ENCODE measurements at regions not wholly inside any gene's neighbourhood (a gene's known extent, or its start where the extent isn't known, plus 50 kb on each side); places are given as distances from the start of the nearest gene placed in this dataset.
"Not testable (repeated sequence)": the region's sequence is repeated elsewhere in the genome, so short reads cannot be mapped to it uniquely, and the experiment has no call there.

DNA sequence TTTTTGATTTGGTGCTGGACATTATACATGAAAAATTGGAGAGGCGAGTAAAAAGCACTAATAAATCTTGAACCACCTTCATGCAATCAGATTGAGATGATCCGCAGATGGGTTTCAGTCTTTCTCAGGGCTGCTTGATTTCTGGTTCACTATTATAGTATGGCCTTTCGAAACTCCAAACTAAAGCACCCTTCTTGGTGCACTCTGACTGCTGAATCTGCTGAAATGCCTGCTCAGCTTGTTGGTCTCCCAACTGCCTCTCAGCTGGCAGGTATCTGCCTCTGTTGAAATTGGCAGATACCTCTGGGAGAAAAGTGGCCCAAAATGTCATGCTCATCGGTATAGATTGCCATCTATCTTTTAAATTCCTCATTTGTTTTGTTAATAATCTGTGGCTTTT, 102.5 kb upstream of the WIPF3 start:
- not testable (repeated sequence) for ATAC-seq; DNase-seq; H3K4me3 Mint-ChIP-seq; H3K4me1 Mint-ChIP-seq (ENCODE audit: low read depth); H3K36me3 Mint-ChIP-seq (ENCODE audit: insufficient read depth); H3K27me3 Mint-ChIP-seq (ENCODE audit: low read depth); H3K9me3 Mint-ChIP-seq

DNA sequence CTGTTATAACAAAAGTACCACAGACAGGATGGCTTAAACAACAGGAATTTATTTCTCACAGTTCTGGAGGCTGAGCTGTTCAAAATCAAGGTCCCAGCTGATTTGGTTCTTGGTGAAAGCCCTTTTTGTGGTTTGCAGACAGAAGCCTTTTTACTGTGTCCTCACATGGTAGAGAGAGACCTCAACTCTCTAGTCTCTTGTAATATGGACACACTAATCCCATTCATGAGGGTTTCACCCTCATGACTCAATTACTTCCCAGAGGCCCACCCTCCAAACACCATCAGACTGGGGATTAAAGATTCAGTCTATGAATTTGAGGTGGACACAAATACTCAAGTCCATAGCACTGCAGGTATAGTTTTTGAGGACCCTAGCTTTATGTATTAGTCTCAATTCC, 97.3 kb upstream of the WIPF3 start:
- H3K36me3 Mint-ChIP-seq (ENCODE audit: insufficient read depth); H3K9me3 Mint-ChIP-seq; ATAC-seq; H3K4me3 Mint-ChIP-seq; H3K4me1 Mint-ChIP-seq (ENCODE audit: low read depth); DNase-seq; H3K27me3 Mint-ChIP-seq (ENCODE audit: low read depth): not testable (repeated sequence)

DNA sequence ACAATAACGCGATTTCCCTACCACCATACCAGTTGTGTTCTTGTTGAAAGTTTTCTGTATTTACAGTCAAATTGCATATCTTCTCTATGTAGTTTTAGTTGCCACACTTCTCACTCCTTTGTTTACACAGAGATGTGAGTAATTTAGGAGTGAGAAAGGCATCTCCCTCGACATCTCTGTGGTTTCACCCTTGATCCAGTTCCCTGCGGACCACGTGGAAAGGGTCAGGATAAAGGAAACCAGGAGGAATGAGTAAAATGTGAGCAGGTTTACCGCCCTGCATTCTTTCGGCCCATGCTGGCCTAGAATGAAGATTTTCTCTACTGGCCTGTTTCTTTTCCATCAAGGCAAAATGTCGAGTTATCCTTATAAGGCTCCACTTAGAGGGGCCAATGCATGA, 83.2 kb upstream of the WIPF3 start:
- H3K27me3 Mint-ChIP-seq (ENCODE audit: low read depth); ATAC-seq; H3K36me3 Mint-ChIP-seq (ENCODE audit: insufficient read depth); H3K9me3 Mint-ChIP-seq; DNase-seq; H3K4me1 Mint-ChIP-seq (ENCODE audit: low read depth); H3K4me3 Mint-ChIP-seq: not testable (repeated sequence)

DNA sequence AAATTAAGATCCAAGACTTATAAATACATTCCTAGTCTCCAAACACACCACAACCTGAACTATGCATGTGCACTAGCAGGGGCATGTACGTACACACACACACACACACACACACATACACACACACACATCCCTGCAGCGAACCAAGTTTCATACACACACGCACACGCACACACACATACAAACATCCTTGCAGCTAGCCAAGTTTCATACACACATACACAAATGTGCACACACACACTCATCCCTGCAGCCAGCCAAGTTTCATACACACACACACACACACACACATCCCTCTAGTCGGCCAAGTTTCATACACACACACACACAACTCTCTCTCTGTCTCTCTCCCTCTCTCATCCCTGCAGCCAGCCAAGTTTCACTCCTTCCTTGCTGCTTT, 82.7 kb upstream of the WIPF3 start:
- no peaks in the 10 kb centered on the region for H3K9me3 Mint-ChIP-seq
- ATAC-seq = no peak
- no peaks in the 10 kb centered on the region for H3K36me3 Mint-ChIP-seq (ENCODE audit: insufficient read depth)
- H3K27me3 Mint-ChIP-seq (ENCODE audit: low read depth) = no peaks in the 10 kb centered on the region
- no peaks in the 10 kb centered on the region for H3K4me1 Mint-ChIP-seq (ENCODE audit: low read depth)
- DNase-seq = no peak
- H3K4me3 Mint-ChIP-seq = no peak overlapping the region

DNA sequence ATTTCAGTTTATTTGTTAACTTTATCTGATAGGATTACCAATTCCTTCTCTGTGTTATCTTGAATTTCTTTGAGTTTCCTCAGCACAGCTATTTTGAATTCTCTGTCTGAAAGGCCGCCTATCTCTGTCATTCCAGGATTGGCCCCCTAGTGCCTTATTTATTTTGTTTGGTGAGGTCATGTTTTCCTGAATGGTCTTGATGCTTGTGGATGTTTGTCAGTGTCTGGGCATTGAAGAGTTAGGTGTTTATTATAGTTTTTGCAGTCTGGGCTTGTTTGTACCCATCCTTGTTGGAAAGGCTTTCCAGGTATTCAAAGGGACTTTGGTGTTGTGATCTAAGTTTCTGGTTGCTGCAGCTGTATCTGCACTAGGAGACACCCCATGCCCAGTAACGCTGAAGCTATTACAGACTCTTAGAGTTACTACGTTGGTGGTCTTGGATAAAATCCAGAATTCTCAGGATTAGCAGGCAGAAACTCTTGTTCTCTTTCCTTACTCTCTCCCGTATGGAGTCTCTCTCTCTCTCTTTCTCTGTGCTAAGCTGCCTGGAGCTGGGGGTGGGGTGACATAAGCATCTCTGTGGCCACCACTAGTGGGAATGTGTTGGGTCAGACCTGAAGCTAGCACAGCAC, 76.7 kb upstream of the WIPF3 start:
- H3K9me3 Mint-ChIP-seq; ATAC-seq; DNase-seq; H3K4me3 Mint-ChIP-seq; H3K27me3 Mint-ChIP-seq (ENCODE audit: low read depth); H3K4me1 Mint-ChIP-seq (ENCODE audit: low read depth); H3K36me3 Mint-ChIP-seq (ENCODE audit: insufficient read depth): not testable (repeated sequence)

DNA sequence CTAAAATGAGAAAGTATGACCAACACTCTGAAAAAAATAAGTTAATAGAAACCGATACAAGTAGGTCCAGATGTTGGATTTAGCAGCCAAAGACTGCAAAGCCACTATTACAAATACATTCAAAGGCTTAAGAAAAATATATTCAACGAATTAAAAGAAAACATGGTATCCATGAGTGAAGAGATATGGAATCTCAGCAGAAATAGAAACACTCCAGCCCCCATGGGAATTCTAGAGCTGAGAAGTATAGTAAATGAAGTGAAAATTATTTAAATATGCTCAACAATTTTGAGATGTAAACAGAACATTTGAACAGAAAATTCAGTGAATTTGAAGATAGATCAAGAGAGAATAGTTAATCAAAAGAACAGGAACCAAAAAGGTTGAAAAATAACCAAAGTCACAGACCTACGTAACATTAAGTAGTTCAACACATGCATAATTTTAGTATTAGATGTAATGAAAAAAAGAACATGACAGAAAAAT, 72.0 kb upstream of the WIPF3 start:
- no peak overlapping the region for H3K4me3 Mint-ChIP-seq
- H3K4me1 Mint-ChIP-seq (ENCODE audit: low read depth) = no peaks in the 10 kb centered on the region
- peaks cover 10% of the 10 kb centered on the region for H3K27me3 Mint-ChIP-seq (ENCODE audit: low read depth)
- no peaks in the 10 kb centered on the region for H3K9me3 Mint-ChIP-seq
- DNase-seq = no peak
- no peak for ATAC-seq
- H3K36me3 Mint-ChIP-seq (ENCODE audit: insufficient read depth) = no peaks in the 10 kb centered on the region

DNA sequence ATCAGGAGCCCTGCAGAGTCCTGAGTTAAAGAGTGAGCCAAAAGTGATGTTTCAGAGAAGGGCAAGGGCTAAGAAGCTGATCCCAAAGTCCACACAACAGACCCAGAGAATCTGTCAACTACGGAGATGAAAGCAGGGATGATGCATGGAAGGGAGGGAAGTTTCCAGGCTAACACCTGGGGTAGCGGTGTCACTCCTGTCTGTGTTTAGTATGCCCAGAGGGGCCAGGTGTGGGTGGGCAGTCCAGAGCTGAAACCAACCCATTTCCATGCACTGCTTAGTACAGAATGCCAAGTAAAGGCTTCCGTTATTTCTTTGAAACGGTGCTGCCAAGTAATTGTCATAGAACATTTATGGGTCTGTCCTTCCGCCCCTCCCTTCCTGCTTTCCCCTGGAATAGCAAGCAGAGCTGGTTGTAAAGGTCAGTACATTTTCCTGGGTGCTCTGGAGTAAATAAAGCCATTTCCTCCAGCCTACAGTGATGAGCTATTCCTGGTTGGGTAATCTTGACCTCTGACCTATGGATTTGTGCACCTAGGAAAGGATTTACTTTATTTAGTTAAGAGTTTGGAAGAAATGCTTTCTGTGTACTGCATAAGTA, 58.6 kb upstream of the WIPF3 start:
- DNase-seq; H3K9me3 Mint-ChIP-seq; H3K4me3 Mint-ChIP-seq; H3K4me1 Mint-ChIP-seq (ENCODE audit: low read depth); H3K27me3 Mint-ChIP-seq (ENCODE audit: low read depth); H3K36me3 Mint-ChIP-seq (ENCODE audit: insufficient read depth); ATAC-seq: not testable (repeated sequence)

DNA sequence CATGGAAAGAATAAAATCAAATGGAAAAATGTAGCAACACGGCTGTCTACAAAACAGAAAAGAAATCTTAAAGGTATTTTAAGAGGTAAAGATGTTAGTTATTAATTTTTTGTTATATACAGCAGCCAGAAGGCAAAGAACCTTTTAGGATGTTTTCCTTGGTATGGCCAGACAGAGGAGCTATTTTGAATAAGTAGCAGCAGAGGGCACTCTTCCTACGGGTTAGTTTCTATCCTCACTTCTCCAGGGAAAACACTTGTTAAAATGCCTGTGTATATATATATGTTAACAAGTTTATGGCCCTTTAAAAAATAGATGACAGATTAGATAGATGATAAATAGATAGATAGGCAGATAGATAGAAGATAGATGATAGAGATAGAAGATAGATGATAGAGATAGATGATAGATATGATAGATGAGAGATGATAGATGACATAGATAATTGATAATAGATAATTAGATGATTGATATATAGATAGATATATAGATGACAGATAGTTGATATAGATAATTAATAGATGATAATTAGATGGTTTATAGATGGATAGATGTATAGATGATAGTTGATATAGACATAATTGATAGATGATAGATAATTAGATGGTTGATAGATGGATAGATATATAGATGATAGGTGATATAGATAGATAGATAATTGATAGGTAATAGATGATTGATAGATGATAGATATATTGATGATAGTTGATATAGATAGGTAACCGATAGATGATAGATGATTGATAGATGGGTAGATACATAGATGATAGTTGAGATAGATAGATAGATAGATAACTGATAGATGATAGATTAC, 57.8 kb upstream of the WIPF3 start:
- no peaks in the 10 kb centered on the region for H3K4me1 Mint-ChIP-seq (ENCODE audit: low read depth)
- H3K36me3 Mint-ChIP-seq (ENCODE audit: insufficient read depth) = no peaks in the 10 kb centered on the region
- peak in 1 of 2 donors; percentile 43 for ATAC-seq
- DNase-seq = no peak
- no peak overlapping the region for H3K4me3 Mint-ChIP-seq
- no peaks in the 10 kb centered on the region for H3K9me3 Mint-ChIP-seq
- peaks cover 6% of the 10 kb centered on the region for H3K27me3 Mint-ChIP-seq (ENCODE audit: low read depth)

DNA sequence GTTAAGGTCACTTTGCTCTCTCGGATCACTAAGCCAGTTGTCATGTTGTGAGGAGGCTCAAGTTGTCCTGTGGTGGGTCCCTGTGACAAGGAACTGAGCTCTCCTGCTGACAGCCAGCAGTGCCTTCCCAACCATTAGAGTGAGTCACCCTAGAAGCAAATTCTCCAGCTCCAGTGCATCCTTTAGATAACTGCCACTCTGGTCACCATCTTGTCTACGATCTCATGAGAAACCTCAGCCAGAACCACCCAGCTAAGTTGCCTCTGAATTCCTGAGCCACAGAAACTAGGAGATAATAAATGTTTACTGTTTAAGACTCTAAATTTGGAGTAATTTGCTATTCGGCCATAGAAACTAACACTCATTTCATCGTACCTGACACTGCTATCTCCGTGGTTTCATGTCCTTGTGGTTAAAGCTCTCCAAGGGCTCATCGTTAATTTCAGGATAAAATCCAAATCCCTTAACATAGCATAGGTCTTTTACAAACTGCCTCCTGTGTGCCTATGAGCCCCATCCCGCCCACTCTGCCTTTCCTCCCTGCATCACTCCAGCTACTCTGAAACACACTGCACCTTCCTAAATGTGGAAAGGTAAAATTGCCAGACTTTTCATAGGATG, 56.5 kb upstream of the WIPF3 start:
- no peak overlapping the region for H3K4me3 Mint-ChIP-seq
- no peak for ATAC-seq
- no peaks in the 10 kb centered on the region for H3K4me1 Mint-ChIP-seq (ENCODE audit: low read depth)
- H3K9me3 Mint-ChIP-seq = no peaks in the 10 kb centered on the region
- DNase-seq = no peak
- H3K36me3 Mint-ChIP-seq (ENCODE audit: insufficient read depth) = no peaks in the 10 kb centered on the region
- peaks cover 4% of the 10 kb centered on the region for H3K27me3 Mint-ChIP-seq (ENCODE audit: low read depth)

DNA sequence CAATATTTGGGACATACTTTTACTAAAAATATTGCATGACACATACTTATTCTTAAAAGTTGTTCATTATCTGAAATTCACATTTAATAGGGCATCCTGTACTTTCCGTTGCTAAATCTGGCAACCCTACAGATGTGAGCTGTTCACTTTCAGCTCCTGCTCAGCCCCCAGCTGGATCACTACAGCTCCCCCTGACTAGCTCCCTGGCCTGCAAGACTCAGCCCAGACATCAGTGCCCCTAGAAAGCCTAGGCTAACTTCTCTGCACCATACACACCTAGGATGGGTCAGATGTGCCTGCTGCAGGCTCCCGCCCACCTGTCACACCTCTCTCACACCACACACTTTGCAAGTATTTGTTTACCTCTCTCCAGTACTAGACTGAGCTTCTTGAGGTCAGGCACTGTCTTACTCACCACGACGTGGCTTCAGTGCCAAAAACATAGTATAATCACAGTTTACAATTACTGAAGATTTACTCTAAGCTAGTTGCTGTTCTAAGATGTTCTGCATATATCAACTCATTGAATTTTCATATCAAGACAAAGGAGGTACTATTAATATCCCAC, 55.9 kb upstream of the WIPF3 start:
- not testable (repeated sequence) for H3K9me3 Mint-ChIP-seq; H3K4me1 Mint-ChIP-seq (ENCODE audit: low read depth); H3K27me3 Mint-ChIP-seq (ENCODE audit: low read depth); H3K4me3 Mint-ChIP-seq; H3K36me3 Mint-ChIP-seq (ENCODE audit: insufficient read depth); DNase-seq
- ATAC-seq = peak; percentile 40 to 43

DNA sequence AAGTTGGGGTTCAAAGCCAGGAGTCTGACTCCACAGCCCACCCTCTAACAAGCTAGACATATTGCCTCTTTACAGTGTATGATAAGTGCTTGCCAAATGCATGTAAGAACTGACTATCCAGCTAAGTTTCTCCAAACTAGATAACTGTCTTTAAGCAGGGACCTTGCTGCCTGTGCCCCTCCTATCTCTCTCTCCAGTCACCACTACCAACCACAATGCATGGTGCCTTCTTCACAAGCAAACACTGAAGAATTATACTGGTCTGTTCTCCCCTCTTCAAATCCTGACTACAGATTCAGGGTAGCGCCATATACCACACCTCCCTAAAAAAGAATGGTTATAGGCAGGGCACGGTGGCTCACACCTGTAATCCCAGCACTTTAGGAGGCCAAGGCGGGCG, 55.3 kb upstream of the WIPF3 start:
- not testable (repeated sequence) for DNase-seq; H3K4me3 Mint-ChIP-seq; H3K4me1 Mint-ChIP-seq (ENCODE audit: low read depth); H3K36me3 Mint-ChIP-seq (ENCODE audit: insufficient read depth); H3K27me3 Mint-ChIP-seq (ENCODE audit: low read depth); ATAC-seq; H3K9me3 Mint-ChIP-seq

DNA sequence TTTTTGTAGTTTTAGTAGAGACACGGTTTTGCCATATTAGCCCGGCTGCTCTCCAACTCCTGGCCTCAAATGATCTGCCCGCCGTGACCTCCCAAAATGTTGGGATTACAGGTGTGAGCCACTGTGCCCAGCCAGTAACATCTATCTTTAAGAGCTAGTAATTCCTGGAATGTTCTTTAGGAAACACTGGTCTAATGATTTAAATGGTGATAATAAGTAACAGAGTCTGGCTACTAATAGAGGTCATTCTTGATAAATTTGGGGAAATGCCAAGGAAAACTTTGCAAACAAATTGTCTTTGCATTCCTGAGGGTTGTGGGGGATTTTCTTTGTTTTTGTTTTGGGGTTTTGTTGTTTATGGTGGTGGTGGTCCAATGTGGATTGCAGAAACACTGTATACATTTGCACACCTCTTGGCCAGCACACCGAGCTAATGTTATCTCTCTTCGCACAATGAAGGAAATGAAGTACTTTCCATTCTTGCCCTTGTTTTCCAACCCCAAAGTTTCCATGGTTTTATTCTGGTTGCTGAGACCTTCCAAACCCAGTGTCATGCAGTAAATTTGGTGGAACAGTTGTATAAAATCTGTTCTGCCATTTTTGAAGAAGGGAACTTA, 51.3 kb upstream of the WIPF3 start:
- Mint-ChIP-seq H3K27me3 (ENCODE audit: low read depth) (no peaks in the 10 kb centered on the region), H3K9me3 (no peaks in the 10 kb centered on the region), H3K36me3 (ENCODE audit: insufficient read depth) (no peaks in the 10 kb centered on the region), H3K4me1 (ENCODE audit: low read depth) (no peaks in the 10 kb centered on the region), H3K4me3 (no peak overlapping the region)
- DNase-seq (no peak), ATAC-seq (no peak)

Measured in activated T-cell treated with anti-CD3 and anti-CD28 coated beads, Interleukin-2, amount 50 U/mL, for 4 hours (primary cell).